Neural cell (in vitro differentiated cells): ENCODE measurements at regions not wholly inside any gene's neighbourhood (a gene's known extent, or its start where the extent isn't known, plus 50 kb on each side); places are given as distances from the start of the nearest gene placed in this dataset.

Experiments
- H2AFZ ChIP-seq: fragments of 200-600, 300-800 bp; sonication (generic), shearing (Covaris generic); 2 replicates; pipeline ENCODE4 v1.6.0; 2014; ENCODE audit warnings: low read depth, mild to moderate bottlenecking, antibody characterized with exemption, low read length, moderate library complexity
- H3F3A ChIP-seq: fragments of 200-600 bp; shearing (Covaris generic); 2 replicates; pipeline ENCODE4 v1.6.1; 2016; ENCODE audit warnings: mild to moderate bottlenecking, moderate library complexity, mixed read lengths, antibody characterized with exemption, low read length; ENCODE audit not compliant: insufficient read depth, poor library complexity, severe bottlenecking
- H3K27ac ChIP-seq: fragments of 200-600, 300-800 bp; sonication (generic), shearing (Covaris generic); 2 replicates; pipeline ENCODE4 v1.5.1; 2014; ENCODE audit warnings: mild to moderate bottlenecking, low read length, moderate library complexity
- H3K27me3 ChIP-seq: fragments of 300-800, 200-600 bp; sonication (generic), shearing (Covaris generic); 2 replicates; pipeline ENCODE4 v1.6.0; 2014; ENCODE audit warnings: mild to moderate bottlenecking, low read depth, low read length, moderate library complexity; ENCODE audit not compliant: insufficient read depth
- H3K36me3 ChIP-seq: fragments of 300-800, 200-600 bp; sonication (generic), shearing (Covaris generic); 2 replicates; pipeline ENCODE4 v1.5.1; 2014; ENCODE audit warnings: mild to moderate bottlenecking, antibody characterized with exemption, low read length, moderate library complexity; ENCODE audit not compliant: insufficient read depth
- H3K4me2 ChIP-seq: fragments of 300-800, 200-600 bp; sonication (generic), shearing (Covaris generic); 2 replicates; pipeline ENCODE4 v1.6.0; 2014; ENCODE audit warnings: mild to moderate bottlenecking, low read length
- H3K4me3 ChIP-seq: fragments of 300-800, 200-600 bp; sonication (generic), shearing (Covaris generic); 2 replicates; pipeline ENCODE4 v1.5.1; 2014; ENCODE audit warnings: mild to moderate bottlenecking, low read length, moderate library complexity
- H3K79me2 ChIP-seq: fragments of 200-600 bp; shearing (Covaris generic); replicated peaks from 2 replicates; pipeline ENCODE4 v1.6.0; 2014; ENCODE audit warnings: mild to moderate bottlenecking, low read length, moderate library complexity; ENCODE audit not compliant: insufficient read depth
- H3K9ac ChIP-seq: fragments of 300-800, 200-600 bp; sonication (generic), shearing (Covaris generic); 2 replicates; pipeline ENCODE4 v1.6.1; 2016; ENCODE audit warnings: mild to moderate bottlenecking, low read length, mixed read lengths
- H3K9me2 ChIP-seq: fragments of 200-600 bp; shearing (Covaris generic); 2 replicates; pipeline ENCODE4 v1.6.1; 2016; ENCODE audit warnings: mild to moderate bottlenecking, low read length, mixed read lengths; ENCODE audit not compliant: insufficient read depth
- H3K9me3 ChIP-seq: fragments of 200-600, 300-800 bp; sonication (generic), shearing (Covaris generic); 2 replicates; pipeline ENCODE4 v1.6.1; 2016; ENCODE audit warnings: mild to moderate bottlenecking, mixed run types, low read length, moderate library complexity, mixed read lengths
- H4K20me1 ChIP-seq: fragments of 200-600 bp; shearing (Covaris generic); 2 replicates; pipeline ENCODE4 v1.6.1; 2016; ENCODE audit warnings: mild to moderate bottlenecking, mixed run types; ENCODE audit not compliant: insufficient read depth
- EP300 ChIP-seq: fragments of 450-650 bp; conservative IDR thresholded peaks from 2 replicates; pipeline ENCODE4 v1.6.1; 2014; ENCODE audit warnings: antibody characterized with exemption, mild to moderate bottlenecking, moderate library complexity; ENCODE audit not compliant: poor library complexity, severe bottlenecking
- EZH2 ChIP-seq: fragments of 200-600, 300-800 bp; shearing (Covaris generic), sonication (generic); IDR thresholded peaks from 2 replicates; pipeline ENCODE4 v1.6.1; 2014; ENCODE audit warnings: antibody characterized with exemption, low read length, borderline replicate concordance, mild to moderate bottlenecking; ENCODE audit not compliant: insufficient read depth, poor library complexity, severe bottlenecking
- MXI1 ChIP-seq: fragments of 450-650 bp; conservative IDR thresholded peaks from 2 replicates; pipeline ENCODE4 v1.6.1; 2014; ENCODE audit warnings: antibody characterized with exemption, mild to moderate bottlenecking; ENCODE audit not compliant: poor library complexity, severe bottlenecking
- POLR2AphosphoS5 ChIP-seq: IDR thresholded peaks from 2 replicates; pipeline ENCODE4 v1.6.1; 2012
- RAD21 ChIP-seq: fragments of 450-650 bp; conservative IDR thresholded peaks from 2 replicates; pipeline ENCODE4 v1.6.1; 2014; ENCODE audit warnings: antibody characterized with exemption, mild to moderate bottlenecking, moderate library complexity
- SMC3 ChIP-seq: fragments of 450-650 bp; conservative IDR thresholded peaks from 2 replicates; pipeline ENCODE4 v1.6.1; 2014; ENCODE audit warnings: antibody characterized with exemption, mild to moderate bottlenecking, moderate library complexity; ENCODE audit not compliant: poor library complexity
- TAF1 ChIP-seq: IDR thresholded peaks from 2 replicates; pipeline ENCODE4 v1.6.1; 2012; ENCODE audit warnings: low read depth
- TF ChIP-seq, protein P1 (sequence below): fragments of 450-650 bp; IDR thresholded peaks from 2 replicates; pipeline ENCODE4 v1.5.1; 2014; ENCODE audit warnings: antibody characterized with exemption, mild to moderate bottlenecking, moderate library complexity; ENCODE audit not compliant: poor library complexity, severe bottlenecking
- TF ChIP-seq, protein P2 (sequence below): IDR thresholded peaks from 2 replicates; pipeline ENCODE4 v1.6.1; 2012; ENCODE audit warnings: borderline replicate concordance

DNA sequence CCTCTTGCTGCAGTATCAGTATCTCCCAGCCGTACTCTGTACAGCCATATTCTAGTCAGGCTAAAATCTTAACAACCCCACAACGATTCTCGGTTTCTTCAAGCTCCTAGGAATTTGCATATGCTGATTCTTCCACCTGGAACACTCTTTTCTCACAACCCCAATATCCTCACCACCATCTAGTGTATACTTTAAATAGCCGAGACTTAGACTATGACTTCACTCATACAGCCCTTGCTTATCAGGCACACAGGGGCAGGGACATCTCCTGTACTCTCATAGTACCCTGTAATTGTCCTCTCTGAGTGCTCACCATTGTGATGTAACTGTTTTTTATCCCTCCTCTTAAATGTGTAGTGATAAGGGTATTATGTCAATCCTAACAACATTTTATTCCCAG is 2126.4 kb upstream of the TENM3 start:
- Histone ChIP-seq H3K9me2 (no peaks in the 10 kb centered on the region), H3F3A (no peaks in the 10 kb centered on the region), H2AFZ (no peak overlapping the region), H3K4me2 (no peak overlapping the region), H4K20me1 (no peaks in the 10 kb centered on the region), H3K9ac (no peak overlapping the region), H3K79me2 (no peaks in the 10 kb centered on the region), H3K27ac (no peak overlapping the region), H3K9me3 (no peaks in the 10 kb centered on the region), H3K36me3 (no peaks in the 10 kb centered on the region), H3K27me3 (no peaks in the 10 kb centered on the region), H3K4me3 (no peak overlapping the region)
- TF ChIP-seq, protein P1, sequence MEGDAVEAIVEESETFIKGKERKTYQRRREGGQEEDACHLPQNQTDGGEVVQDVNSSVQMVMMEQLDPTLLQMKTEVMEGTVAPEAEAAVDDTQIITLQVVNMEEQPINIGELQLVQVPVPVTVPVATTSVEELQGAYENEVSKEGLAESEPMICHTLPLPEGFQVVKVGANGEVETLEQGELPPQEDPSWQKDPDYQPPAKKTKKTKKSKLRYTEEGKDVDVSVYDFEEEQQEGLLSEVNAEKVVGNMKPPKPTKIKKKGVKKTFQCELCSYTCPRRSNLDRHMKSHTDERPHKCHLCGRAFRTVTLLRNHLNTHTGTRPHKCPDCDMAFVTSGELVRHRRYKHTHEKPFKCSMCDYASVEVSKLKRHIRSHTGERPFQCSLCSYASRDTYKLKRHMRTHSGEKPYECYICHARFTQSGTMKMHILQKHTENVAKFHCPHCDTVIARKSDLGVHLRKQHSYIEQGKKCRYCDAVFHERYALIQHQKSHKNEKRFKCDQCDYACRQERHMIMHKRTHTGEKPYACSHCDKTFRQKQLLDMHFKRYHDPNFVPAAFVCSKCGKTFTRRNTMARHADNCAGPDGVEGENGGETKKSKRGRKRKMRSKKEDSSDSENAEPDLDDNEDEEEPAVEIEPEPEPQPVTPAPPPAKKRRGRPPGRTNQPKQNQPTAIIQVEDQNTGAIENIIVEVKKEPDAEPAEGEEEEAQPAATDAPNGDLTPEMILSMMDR: no peak
- no peak for TF ChIP-seq POLR2AphosphoS5
- no peak for TF ChIP-seq RAD21
- no peak for TF ChIP-seq EP300
- TF ChIP-seq, protein P2, sequence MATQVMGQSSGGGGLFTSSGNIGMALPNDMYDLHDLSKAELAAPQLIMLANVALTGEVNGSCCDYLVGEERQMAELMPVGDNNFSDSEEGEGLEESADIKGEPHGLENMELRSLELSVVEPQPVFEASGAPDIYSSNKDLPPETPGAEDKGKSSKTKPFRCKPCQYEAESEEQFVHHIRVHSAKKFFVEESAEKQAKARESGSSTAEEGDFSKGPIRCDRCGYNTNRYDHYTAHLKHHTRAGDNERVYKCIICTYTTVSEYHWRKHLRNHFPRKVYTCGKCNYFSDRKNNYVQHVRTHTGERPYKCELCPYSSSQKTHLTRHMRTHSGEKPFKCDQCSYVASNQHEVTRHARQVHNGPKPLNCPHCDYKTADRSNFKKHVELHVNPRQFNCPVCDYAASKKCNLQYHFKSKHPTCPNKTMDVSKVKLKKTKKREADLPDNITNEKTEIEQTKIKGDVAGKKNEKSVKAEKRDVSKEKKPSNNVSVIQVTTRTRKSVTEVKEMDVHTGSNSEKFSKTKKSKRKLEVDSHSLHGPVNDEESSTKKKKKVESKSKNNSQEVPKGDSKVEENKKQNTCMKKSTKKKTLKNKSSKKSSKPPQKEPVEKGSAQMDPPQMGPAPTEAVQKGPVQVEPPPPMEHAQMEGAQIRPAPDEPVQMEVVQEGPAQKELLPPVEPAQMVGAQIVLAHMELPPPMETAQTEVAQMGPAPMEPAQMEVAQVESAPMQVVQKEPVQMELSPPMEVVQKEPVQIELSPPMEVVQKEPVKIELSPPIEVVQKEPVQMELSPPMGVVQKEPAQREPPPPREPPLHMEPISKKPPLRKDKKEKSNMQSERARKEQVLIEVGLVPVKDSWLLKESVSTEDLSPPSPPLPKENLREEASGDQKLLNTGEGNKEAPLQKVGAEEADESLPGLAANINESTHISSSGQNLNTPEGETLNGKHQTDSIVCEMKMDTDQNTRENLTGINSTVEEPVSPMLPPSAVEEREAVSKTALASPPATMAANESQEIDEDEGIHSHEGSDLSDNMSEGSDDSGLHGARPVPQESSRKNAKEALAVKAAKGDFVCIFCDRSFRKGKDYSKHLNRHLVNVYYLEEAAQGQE: no peak
- no peak for TF ChIP-seq SMC3
- no peak for TF ChIP-seq EZH2
- no peak for TF ChIP-seq TAF1
- no peak for TF ChIP-seq MXI1

DNA sequence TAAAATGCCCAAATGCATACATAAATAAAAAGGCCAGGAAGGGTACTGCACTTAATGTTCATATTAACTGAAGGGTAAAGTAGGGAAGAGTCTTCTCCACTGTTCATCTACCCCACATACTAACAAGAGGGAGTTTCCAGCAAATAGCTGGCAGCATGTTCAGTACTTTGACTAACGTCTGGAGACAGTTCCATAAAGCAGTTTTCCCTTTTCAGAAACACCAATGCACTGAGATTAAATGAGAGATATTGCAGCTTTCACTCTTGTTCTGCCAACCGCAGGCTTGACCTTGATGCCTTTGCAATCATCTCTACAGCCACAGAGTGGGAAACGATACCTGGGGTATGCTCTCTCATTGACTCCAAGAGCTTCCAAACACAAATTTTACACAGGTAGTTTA is 2123.1 kb upstream of the TENM3 start:
- Histone ChIP-seq H3K27ac (no peak overlapping the region), H3K27me3 (no peaks in the 10 kb centered on the region), H3F3A (no peaks in the 10 kb centered on the region), H3K36me3 (no peaks in the 10 kb centered on the region), H3K4me2 (no peak overlapping the region), H4K20me1 (no peaks in the 10 kb centered on the region), H3K9ac (no peak overlapping the region), H3K9me2 (no peaks in the 10 kb centered on the region), H2AFZ (no peak overlapping the region), H3K9me3 (no peaks in the 10 kb centered on the region), H3K79me2 (no peaks in the 10 kb centered on the region), H3K4me3 (no peak overlapping the region)
- TF ChIP-seq TAF1 (no peak), POLR2AphosphoS5 (no peak), RAD21 (no peak), EZH2 (no peak), MXI1 (no peak)
- TF ChIP-seq, protein P2: no peak
